NCI-H1930 (cell line): ENCODE measurements at regions not wholly inside any gene's neighbourhood (a gene's known extent, or its start where the extent isn't known, plus 50 kb on each side); places are given as distances from the start of the nearest gene placed in this dataset.
A peak's percentile ranks its signal among the peaks of the same experiment; 100 is the strongest.

Experiments used
- DNase-seq, 2 experiments: peaks; one replicate each; lab custom pipeline; 2025; lab: John Stamatoyannopoulos, UW

DNA sequence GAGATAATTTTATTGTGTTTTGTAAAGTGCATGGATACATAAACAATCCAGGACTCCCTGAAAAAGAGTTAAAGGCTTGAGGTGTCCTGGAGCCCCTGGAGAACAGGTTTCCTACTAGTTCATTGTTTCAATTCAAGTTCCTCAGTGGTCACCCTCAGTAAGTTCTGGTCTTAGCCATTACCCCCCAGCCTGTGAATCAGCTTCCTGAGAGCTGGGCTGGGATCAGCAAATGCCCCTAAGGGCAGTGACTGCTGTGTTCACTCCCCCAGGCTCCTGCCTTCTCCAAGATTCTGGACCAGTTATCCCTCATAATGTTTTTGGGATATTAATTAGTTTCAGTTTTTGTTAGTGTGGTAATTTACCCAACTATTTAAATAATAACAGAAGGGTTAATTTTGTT is 151.6 kb upstream of the PRSS58 start:
- DNase-seq, result no peak

DNA sequence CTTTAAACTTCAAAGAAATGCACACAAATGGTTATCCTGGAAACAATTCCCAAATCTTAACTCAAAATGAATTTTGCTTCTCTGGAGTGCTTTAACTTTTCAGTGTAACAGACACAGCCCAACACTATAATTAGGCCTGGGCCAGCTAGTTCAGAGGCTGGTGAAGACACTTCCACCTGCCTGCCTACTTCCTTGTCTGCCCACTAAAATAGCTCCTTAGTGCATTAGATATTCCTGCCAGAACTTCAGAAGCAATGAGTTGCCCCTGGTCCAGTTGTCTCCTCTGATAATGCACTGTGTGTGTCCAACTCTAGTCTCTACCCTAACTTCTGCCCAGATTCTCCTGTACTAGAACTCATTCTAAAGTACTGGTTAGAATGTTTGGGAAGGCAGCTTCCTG is 150.9 kb upstream of the PRSS58 start:
- DNase-seq, result no peak

DNA sequence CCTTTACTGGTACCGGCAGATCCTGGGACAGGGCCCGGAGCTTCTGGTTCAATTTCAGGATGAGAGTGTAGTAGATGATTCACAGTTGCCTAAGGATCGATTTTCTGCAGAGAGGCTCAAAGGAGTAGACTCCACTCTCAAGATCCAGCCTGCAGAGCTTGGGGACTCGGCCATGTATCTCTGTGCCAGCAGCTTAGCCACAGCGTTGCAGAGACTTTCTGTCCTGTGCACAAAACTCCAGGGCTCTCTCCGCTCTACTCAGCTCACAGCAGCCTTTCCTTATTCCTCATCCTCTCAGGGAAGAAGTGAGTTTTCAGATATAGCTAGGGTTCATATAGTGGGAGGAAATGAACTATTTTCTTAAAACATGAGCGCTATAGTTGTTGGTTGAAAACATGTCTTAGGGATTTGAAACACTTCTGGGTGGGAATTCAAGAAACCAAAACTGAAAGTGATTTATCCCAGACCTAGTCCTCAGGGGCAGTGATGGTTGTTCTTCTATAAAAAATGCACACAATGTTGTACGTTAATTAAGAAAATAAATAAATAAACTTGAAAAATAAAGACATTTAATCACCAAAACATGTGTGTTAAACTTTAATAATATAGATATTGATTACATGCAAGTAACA is 150.2 kb upstream of the PRSS58 start:
- no peak for DNase-seq

DNA sequence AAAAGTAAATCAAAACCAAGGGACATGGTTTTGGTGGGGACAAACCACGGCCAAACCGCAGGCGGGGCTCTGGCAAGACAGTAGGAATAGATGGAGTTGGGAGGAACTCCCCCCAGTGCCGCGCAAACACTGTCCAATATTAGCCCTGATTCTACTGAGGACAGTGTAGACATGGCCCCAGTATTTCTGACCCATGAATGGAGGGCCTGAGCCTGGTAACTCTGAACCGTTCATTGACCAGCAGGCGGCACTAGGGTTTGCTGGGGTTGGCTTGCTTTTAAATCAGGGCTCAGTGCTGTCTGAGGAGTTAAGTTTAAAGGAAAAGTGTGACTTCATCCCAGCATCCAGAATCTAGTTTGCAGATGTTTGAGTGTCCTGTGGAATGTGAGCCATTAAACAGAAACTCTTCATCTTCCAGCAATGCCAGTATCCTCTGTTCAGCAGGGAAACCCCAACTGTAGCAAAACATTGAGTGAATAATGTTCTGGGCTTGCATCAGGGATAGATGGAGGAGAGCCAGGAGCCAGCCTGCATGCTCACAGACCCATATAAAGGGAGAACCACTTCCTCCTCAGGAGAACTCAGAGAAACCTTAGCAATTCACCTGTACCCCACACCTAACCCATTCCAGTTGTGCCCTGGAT is 147.4 kb upstream of the PRSS58 start:
- no peak for DNase-seq

- no peak for DNase-seq
Measured at GRCh38 chr7:142401951-142402350, 144.1 kb upstream of the PRSS58 start.

- no peak for DNase-seq
Measured at GRCh38 chr7:142400042-142400533, 142.2 kb upstream of the PRSS58 start.

DNA sequence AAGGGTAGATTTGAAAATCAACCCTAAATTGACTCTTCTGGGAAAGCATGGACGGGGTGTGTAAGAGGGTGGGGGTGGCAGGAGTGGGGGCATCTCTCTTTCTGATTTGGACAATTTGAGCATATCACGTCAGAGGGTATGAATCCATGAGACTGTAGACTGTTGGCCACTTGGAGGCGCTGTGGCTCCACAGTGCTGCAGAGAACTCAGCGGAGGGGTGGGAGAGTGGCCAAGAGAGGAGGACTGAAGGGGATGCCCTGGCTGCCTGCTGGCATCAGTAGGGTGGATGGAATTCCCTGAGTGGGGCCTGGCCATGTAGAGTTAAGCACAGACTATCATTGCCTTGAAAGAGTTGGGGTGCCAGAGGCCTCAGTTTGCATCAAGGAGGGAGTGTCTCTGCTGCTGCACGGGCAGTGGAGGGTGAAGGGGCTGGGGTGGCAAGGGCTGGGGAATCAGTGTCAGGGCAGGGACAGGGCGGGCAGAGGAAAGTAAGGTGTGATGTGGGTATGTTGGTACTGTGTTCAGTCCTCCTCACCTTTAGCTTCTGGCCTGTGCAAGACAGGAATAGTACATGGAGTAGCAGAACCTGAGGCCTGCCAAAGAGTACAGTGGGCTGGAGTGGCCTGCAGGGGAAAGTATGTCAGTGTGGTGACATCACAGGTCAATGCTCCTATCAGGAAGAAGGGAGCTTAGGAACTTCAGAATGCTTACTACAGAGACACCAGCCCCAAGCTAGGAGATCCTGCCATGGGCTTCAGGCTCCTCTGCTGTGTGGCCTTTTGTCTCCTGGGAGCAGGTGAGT is 133.5 kb upstream of the PRSS58 start:
- DNase-seq, result peak; percentile 51 to 70

DNA sequence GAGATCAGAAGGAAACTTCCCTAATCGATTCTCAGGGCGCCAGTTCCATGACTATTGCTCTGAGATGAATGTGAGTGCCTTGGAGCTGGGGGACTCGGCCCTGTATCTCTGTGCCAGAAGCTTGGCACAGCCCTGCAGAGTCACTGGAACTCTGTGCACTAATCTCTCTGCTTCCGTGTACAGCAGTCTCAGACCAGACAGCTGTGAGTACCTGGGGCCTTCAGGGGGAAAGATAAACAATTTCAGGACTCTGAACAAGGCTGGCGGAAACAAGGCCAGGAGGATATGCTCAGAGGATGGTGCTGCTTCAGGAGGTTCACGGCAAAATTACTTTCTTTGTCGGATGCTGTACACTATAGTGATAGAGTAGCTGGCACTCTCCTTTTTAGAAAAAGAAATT is 131.7 kb upstream of the PRSS58 start:
- no peak for DNase-seq

DNA sequence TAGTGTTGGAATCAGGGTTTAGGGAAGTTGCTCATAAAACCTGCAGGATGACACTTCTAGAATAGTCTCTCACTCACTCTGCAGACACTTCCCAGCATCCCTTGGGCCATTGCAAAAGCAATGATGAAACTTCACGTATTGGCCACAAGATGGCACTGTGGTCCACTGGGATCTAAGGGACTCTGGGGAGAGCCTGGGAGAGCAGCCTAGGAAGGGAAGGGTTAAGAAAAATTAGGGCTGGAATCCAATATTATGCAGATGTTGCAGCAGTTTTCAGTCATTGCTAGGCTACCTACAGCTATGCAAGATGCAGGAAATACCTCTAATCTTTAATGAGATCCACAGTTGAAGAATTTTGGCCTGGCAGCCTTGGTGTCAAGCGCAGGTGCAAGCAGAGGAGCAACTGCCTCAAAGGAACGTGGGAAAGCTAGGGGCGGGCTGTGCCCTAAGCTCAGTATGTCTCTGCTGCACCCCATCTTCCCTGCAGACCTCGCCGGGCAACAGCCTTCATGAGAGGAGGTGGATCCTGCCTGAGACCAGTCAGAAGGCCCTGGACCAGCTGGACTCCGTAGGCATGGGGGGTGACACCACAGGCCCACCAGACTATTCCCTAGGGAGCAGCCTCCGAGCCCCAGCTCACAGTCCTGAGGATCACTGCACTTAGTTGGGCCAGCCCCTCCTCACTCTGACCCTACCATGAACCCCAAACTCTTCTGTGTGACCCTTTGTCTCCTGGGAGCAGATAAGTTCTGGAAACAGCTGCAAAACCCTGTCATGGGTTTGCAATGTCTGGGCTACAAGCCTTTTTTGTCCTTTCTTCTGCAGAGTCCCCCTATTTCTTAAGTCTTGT is 127.9 kb upstream of the PRSS58 start:
- peak; percentile 53 to 77 for DNase-seq

DNA sequence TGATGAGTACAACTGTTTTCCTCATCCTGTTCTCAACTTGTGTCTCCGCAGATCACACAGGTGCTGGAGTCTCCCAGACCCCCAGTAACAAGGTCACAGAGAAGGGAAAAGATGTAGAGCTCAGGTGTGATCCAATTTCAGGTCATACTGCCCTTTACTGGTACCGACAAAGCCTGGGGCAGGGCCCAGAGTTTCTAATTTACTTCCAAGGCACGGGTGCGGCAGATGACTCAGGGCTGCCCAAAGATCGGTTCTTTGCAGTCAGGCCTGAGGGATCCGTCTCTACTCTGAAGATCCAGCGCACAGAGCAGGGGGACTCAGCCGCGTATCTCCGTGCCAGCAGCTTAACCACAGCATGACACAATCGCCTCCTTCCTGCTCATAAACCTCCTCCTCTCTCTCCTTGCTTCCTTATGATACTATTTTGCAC is 126.7 kb upstream of the PRSS58 start:
- DNase-seq, result no peak

DNA sequence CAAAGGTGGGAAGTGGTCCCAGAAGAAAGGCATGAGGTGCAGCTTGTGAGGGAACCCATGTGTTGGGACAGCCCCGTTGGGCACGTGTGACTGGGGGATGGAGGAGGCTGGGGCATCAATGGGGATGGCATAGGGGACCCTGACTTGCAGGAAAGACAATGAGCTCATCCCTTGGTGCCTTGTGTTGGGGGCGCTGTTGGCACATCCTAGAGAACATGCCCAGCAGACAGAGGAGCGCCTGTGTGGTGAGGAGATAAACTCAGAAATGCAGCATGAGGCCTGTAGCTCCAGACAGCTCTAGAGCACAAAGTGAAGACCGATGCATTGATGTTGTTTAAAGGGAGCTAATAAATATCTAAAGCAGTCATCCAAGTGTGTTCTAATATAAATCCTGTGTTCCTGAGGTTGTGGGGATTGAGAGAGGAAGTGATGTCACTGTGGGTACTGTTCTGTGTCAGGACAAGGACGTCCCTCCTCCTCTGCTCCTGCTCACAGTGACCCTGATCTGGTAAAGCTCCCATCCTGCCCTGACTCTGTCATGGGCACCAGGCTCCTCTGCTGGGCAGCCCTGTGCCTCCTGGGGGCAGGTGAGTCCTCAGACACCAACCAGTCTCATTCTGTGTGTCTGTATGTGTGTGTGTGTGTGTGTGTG is 126.1 kb upstream of the PRSS58 start:
- DNase-seq, result no peak

DNA sequence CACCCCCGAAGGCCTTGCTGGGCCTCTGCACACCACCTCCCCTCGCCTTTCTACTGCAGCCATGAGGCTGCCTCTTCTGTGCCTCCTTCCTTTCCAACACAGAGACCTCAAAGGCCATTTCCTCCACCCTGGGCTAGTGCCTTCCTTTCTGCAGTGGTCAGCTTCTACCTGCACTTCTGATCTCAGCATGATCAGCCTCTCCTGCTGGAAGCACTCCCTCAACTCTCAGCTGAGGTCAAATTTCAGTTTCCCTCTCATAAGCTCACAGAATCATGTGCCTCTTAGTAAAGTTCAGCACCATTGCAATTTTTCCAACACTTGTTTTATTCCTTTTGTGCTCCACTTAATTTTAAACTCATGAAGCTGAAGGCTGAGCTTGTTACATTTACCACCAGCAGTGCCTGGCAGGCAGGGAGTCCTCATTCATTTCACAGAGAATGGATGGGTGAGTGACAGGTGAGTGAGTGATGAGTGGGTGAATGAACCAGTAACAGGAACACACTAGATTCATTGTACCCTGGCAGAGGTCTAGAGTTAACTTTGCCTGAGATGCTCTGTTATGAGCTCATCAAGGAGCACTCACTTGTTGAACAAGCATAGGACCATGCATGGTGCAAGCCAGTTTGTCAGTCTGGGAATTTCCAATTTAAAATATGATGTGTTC is 124.0 kb upstream of the PRSS58 start:
- no peak for DNase-seq

DNA sequence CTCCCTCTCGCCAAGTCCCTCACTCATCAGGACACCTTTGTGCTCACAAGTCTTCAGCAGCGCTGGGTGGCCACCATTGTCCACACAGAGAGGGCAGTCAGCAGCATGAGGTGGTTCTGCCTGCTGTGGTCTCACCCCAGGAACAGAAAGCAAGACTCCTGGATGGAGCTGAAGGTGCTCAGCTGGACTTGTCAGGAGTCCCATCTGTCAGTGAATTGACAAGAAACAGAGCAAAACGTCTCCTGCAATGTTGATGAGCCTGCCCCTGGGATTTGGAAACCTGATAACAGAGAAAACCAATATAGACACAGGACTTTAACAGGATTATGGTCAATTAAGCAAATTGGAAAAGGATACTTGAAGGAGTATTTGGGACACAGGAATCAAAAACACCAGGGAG is 122.2 kb upstream of the PRSS58 start:
- DNase-seq, result peak; percentile 40 to 65

DNA sequence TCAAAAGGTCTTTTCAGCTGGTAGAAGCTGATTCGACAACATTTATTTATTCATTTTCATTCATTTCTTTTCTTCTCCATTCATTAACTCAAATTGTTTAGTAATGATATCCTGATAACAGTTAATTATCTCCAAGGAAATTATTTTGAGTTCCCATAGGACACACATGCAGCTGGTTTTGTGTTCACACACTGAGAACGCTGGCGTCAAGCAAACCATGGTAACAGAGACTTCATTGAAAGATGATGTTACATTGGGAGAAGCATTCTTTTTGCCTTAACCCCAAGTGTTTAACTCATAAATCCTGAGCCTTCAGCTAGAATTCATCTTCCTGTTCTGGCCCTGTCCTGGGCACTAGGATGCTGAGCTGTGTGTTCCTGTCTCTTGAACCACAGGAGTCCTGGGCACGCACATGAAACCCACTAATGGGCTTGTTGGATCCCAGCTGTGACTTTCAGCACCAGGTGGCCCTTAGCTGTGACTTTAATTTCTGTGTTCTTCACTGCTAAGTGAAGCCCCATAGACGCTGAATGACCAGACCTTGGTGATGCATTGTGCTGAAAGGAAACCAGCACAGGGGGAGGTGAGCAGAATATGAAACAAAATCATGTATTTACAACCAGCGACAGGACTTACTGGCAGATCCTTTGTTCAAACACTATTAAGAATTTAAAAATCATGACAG is 121.5 kb upstream of the PRSS58 start:
- DNase-seq, result peak; percentile 94 to 96

DNA sequence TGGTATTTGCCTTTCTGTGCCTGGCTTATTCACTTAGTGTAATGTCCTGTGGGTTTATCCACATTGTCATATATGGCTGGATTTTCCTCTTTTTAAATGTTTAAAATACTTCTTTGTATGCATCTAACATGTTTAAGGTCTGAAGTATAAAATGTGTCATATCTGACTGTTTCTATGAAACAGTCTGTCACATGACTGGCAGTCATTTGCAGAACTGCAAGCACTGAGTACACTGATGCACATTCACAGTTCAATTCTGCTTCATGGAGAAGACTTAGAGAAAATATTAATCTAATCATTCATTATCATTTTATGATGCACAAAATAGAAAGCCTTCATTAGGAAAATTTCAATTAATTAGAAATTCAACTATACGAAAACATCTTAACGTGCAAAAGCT is 119.7 kb upstream of the PRSS58 start:
- DNase-seq, result no peak

- peak in 1 of 2 experiments; percentile 35 for DNase-seq
Measured at GRCh38 chr7:142376356-142376997, 118.6 kb upstream of the PRSS58 start.

DNA sequence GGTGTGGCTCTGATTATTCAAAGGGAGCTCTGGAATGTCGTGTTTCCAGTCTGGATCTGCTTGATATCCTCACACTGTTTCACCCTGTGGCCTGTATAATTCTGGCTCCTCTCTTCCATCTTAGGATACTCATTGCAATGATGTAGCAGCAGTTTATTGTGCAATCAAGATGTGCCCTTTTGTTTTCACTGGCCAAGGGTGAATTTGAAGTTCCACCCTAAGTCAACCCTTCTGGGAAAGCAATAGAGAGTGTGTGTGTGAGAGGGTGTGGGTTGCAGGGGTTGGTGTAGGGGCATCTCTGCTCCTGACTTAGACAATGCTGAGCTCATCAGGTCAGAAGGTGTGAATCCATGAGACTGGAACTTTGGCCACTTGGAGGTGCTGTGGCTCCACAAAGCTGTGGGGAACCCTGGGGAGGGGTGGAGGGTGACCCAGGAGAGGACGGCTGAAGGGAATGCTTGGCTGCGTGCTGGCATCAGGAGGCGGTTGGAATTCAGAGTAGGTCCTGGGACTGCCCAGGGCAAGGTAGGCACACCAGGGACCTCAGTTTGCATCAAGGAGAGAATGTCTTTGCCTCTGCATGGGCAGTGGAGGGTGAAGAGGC is 118.0 kb upstream of the PRSS58 start:
- DNase-seq, result peak; percentile 74 to 83

GRCh38 chr7:142372727-142373126 is 114.9 kb upstream of the PRSS58 start:
- DNase-seq, result no peak

GRCh38 chr7:142371586-142372377 is 113.9 kb upstream of the PRSS58 start:
- DNase-seq, result no peak
